ENCODE measurements at regions not wholly inside any gene's neighbourhood (a gene's known extent, or its start where the extent isn't known, plus 50 kb on each side); places are given as distances from the start of the nearest gene placed in this dataset.

DNA sequence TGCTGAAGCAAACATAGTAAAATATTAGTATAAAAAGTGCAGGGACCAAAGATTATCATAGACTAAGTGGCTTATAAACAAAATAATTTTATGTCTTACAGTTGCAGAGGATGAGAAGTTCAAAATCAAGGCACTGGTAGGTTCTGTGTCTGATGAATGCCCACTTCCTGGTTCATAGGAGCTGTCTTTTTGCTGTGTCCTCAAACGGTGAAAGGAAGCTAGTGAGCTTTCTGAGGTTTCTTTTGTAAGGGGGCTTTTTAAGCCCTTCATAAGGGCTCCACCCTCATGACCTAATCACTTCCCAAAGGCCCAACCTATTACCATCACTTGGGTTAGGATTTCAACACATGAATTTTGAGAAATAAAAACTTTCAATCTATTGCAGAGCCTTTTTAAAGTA, 946.7 kb upstream of the ACVR2A start:
- DNase-seq: no peak
- Histone ChIP-seq H3K36me3 (no peaks in the 10 kb centered on the region), H3K9me3 (ENCODE audit: severe bottlenecking) (no peaks in the 10 kb centered on the region), H3K27ac (no peak overlapping the region), H3K4me3 (ENCODE audit: low read depth, low read length) (no peak overlapping the region), H3K27me3 (ENCODE audit: insufficient read depth, low read depth, severe bottlenecking) (no peaks in the 10 kb centered on the region)
- TF ChIP-seq, protein P1, sequence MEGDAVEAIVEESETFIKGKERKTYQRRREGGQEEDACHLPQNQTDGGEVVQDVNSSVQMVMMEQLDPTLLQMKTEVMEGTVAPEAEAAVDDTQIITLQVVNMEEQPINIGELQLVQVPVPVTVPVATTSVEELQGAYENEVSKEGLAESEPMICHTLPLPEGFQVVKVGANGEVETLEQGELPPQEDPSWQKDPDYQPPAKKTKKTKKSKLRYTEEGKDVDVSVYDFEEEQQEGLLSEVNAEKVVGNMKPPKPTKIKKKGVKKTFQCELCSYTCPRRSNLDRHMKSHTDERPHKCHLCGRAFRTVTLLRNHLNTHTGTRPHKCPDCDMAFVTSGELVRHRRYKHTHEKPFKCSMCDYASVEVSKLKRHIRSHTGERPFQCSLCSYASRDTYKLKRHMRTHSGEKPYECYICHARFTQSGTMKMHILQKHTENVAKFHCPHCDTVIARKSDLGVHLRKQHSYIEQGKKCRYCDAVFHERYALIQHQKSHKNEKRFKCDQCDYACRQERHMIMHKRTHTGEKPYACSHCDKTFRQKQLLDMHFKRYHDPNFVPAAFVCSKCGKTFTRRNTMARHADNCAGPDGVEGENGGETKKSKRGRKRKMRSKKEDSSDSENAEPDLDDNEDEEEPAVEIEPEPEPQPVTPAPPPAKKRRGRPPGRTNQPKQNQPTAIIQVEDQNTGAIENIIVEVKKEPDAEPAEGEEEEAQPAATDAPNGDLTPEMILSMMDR (IDR thresholded peaks at IDR 0.05; ENCODE audit: low read depth, low read length): no peak

DNA sequence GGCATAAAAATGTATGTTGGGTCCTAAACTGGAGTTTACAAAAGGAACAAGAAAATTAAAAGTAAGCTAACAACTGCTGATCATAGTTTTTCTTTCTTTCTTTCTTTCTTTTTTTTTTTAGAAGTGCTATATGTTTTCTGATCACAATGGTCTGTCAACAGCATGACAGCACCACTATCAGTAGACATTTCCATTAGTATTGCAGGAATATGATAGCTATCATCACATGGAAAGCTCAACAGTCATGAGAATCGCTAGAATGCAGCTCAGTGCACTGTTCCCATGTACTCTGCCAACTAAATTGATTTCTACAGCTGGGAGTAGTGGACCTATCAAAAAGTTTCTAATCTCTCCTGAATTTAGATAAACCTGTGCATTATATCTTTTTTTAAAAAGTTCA, 950.3 kb upstream of the ACVR2A start:
- Histone ChIP-seq H3K36me3 (no peaks in the 10 kb centered on the region), H3K4me3 (ENCODE audit: low read depth, low read length) (no peak overlapping the region), H3K9me3 (ENCODE audit: severe bottlenecking) (no peaks in the 10 kb centered on the region), H3K27ac (no peak overlapping the region), H3K27me3 (ENCODE audit: insufficient read depth, low read depth, severe bottlenecking) (no peaks in the 10 kb centered on the region)
- no peak for DNase-seq
- TF ChIP-seq, protein P1 (IDR thresholded peaks at IDR 0.05; ENCODE audit: low read depth, low read length): no peak

DNA sequence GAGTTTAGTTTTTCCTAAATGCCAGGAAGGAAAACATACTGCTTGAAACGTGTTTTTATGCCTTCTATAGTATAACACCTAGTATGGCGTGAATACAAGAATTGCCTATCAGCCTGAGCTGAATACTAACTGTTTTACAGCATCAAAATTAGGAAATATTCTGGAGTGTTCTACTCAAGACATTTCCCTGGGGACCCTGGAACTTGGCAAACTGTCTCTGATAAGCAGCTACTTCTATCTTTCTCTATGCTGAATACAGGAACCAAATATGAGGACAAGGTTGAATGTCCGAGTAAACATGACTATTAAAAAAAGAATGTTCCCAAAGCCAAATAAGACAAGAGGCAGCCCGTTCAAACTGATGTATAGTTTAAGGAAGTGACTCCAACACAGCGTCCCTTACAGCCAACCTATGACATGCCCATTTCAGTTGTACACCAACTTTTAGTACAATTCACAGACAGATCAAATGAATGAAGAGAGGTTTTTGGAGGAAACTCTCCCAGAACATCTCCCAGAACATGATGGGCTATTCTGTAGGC, 951.3 kb upstream of the ACVR2A start:
- Histone ChIP-seq H3K27me3 (ENCODE audit: insufficient read depth, low read depth, severe bottlenecking) (no peaks in the 10 kb centered on the region), H3K4me3 (ENCODE audit: low read depth, low read length) (no peak overlapping the region), H3K9me3 (ENCODE audit: severe bottlenecking) (no peaks in the 10 kb centered on the region), H3K36me3 (no peaks in the 10 kb centered on the region), H3K27ac (no peak overlapping the region)
- TF ChIP-seq, protein P1 (IDR thresholded peaks at IDR 0.05; ENCODE audit: low read depth, low read length): no peak
- no peak for DNase-seq

DNA sequence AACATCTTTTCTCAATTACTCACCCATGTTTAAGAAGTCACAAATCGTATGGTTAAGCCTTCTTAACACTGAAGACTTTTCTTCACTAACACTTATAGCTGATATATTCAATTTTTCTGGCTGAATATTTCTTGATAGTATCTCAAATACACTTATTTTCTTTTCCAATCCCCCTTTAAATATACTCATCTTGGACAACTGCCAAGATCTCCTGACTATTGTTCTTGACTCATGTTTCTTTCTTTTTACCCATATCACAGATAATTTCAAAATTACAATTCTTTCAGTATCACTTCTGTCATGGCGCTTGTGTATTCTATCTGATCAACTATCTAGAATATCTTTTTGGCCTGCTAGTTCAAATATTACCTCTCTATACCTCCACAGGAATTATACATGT, 954.3 kb upstream of the ACVR2A start:
- Histone ChIP-seq H3K27ac (no peak overlapping the region), H3K27me3 (ENCODE audit: insufficient read depth, low read depth, severe bottlenecking) (no peaks in the 10 kb centered on the region), H3K4me3 (ENCODE audit: low read depth, low read length) (no peak overlapping the region), H3K9me3 (ENCODE audit: severe bottlenecking) (no peaks in the 10 kb centered on the region), H3K36me3 (no peaks in the 10 kb centered on the region)
- DNase-seq: no peak
- TF ChIP-seq, protein P1 (IDR thresholded peaks at IDR 0.05; ENCODE audit: low read depth, low read length): no peak

DNA sequence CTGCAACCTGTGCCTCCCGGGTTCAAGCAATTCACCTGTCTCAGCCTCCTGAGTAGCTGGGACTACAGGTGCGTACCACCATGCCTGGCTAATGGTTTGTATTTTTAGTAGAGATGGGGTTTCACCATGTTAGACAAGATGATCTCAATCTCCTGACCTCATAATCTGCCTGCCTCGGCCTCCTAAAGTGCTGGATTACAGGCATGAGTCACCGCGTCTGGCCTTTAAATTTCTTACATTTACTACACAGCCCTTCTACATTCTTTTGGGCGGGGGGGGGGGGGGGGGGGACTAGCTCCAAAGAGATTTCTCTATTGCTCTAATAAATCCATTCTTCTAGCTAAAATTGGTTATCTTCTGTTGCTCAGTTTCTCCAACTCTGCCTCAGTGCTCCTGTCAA, 964.9 kb upstream of the ACVR2A start:
- no peak for DNase-seq
- no peaks in the 10 kb centered on the region for H3K9me3 ChIP-seq (ENCODE audit: severe bottlenecking)
- no peaks in the 10 kb centered on the region for H3K27me3 ChIP-seq (ENCODE audit: insufficient read depth, low read depth, severe bottlenecking)
- no peak overlapping the region for H3K4me3 ChIP-seq (ENCODE audit: low read depth, low read length)
- TF ChIP-seq, protein P1 (IDR thresholded peaks at IDR 0.05; ENCODE audit: low read depth, low read length): no peak
- H3K36me3 ChIP-seq: no peaks in the 10 kb centered on the region
- no peak overlapping the region for H3K27ac ChIP-seq

DNA sequence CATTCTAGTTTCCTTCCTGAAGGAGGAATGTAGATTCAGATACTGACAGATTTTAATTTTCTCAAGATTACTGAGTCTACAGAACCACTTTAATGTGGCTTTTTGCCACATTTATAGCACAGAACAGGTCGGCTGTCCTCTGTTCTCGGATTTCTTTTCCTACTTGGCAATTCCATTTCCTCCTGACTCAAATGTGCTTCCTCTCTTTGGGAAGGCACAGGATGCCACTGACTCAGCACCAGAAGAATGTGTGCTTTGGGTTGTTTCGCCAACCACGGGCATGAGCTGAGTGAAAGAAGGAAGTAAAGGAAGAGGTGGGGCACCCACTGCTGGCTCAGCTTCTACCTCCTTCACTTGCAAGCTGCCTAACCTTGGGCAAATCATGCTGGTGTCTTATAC, 970.6 kb upstream of the ACVR2A start:
- no peak overlapping the region for H3K27ac ChIP-seq
- H3K36me3 ChIP-seq: no peaks in the 10 kb centered on the region
- no peak for DNase-seq
- no peaks in the 10 kb centered on the region for H3K9me3 ChIP-seq (ENCODE audit: severe bottlenecking)
- H3K27me3 ChIP-seq (ENCODE audit: insufficient read depth, low read depth, severe bottlenecking): no peaks in the 10 kb centered on the region
- no peak overlapping the region for H3K4me3 ChIP-seq (ENCODE audit: low read depth, low read length)
- TF ChIP-seq, protein P1 (IDR thresholded peaks at IDR 0.05; ENCODE audit: low read depth, low read length): no peak

Measured in WERI-Rb-1 (cell line).